SH-SY5Y (cell line): ENCODE measurements at regions not wholly inside any gene's neighbourhood (a gene's known extent, or its start where the extent isn't known, plus 50 kb on each side); places are given as distances from the start of the nearest gene placed in this dataset.

Experiments
- GATA2 ChIP-seq: IDR thresholded peaks from 2 replicates; pipeline ENCODE4 v1.6.1; 2011; ENCODE audit warnings: mild to moderate bottlenecking, low read depth, low read length
- GATA3 ChIP-seq: IDR thresholded peaks from 2 replicates; pipeline ENCODE4 v1.6.1; 2011; ENCODE audit warnings: low read depth, mild to moderate bottlenecking, low read length, moderate library complexity

- TF ChIP-seq GATA2 (no peak), GATA3 (no peak)
These were observed 379.5 kb upstream of the MAP2 start for GRCh38 chr2:209044307-209044706.
